ENCODE measurements at regions not wholly inside any gene's neighbourhood (a gene's known extent, or its start where the extent isn't known, plus 50 kb on each side); places are given as distances from the start of the nearest gene placed in this dataset.

GRCh38 chr15:62691008-62691407 is 351.5 kb upstream of the TPM1 start:
- no peak for TF ChIP-seq CTCF (conservative IDR thresholded peaks at IDR 0.05)
- Histone ChIP-seq H3K27me3 (ENCODE audit: control insufficient read depth, insufficient read depth, low read length, poor library complexity, severe bottlenecking) (no peaks in the 10 kb centered on the region), H3K27ac (ENCODE audit: low read depth, low read length) (no peak overlapping the region), H3K4me1 (ENCODE audit: control insufficient read depth, insufficient read depth, low read length) (no peaks in the 10 kb centered on the region), H3K36me3 (ENCODE audit: control insufficient read depth, insufficient read depth, low read length) (peaks cover 54% of the 10 kb centered on the region), H3K9me3 (ENCODE audit: control insufficient read depth, low read length) (peaks cover 5% of the 10 kb centered on the region), H3K4me3 (ENCODE audit: low read length) (no peak overlapping the region), H3K9ac (ENCODE audit: extremely low read depth, low read length, poor library complexity, severe bottlenecking) (no peak overlapping the region)
- Mint-ChIP-seq H3K4me1 (peaks cover 14% of the 10 kb centered on the region), H3K36me3 (ENCODE audit: low read depth) (peaks cover 58% of the 10 kb centered on the region), H3K4me3 (no peak overlapping the region), H3K27me3 (ENCODE audit: insufficient read depth) (no peaks in the 10 kb centered on the region), H3K27ac (no peak overlapping the region), H3K9me3 (peaks cover 21% of the 10 kb centered on the region)
- DNase-seq: no peak
- no CpG with 5 or more reads among the region's 2 CpGs for WGBS, 2 experiments (ENCODE audit: insufficient coverage in 1 of 2, insufficient read length in 1 of 2)

DNA sequence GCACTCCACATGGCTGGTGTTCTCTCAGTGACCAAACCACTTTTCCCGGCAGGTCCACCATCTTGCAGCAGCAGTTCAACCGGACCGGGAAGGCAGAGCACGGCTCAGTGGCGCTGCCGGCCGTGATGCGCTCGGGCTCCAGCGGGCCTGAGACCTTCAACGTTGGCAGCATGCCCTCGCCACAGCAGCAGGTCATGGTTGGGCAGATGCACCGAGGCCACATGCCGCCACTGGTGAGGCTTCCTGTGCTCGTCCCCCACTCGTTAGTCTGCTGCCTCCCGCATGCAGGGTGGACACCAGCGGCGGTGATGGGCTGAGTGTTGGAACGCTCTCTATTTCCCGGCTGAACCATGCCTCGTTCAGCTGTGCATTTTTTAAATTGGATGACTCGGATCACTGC is 344.9 kb upstream of the TPM1 start:
- H3K27me3 ChIP-seq (ENCODE audit: control insufficient read depth, insufficient read depth, low read length, poor library complexity, severe bottlenecking): no peaks in the 10 kb centered on the region
- Mint-ChIP-seq H3K4me1 (no peaks in the 10 kb centered on the region), H3K27me3 (ENCODE audit: insufficient read depth) (no peaks in the 10 kb centered on the region), H3K4me3 (no peak overlapping the region), H3K9me3 (no peaks in the 10 kb centered on the region), H3K36me3 (ENCODE audit: low read depth) (peaks cover 78% of the 10 kb centered on the region), H3K27ac (no peak overlapping the region)
- H3K4me3 ChIP-seq (ENCODE audit: low read length): no peak overlapping the region
- H3K4me1 ChIP-seq (ENCODE audit: control insufficient read depth, insufficient read depth, low read length): no peaks in the 10 kb centered on the region
- H3K9ac ChIP-seq (ENCODE audit: extremely low read depth, low read length, poor library complexity, severe bottlenecking): no peak overlapping the region
- WGBS, 2 experiments (ENCODE audit: insufficient coverage in 1 of 2, insufficient read length in 1 of 2): 96 to 99% methylated on average over 23 of the region's 23 CpGs
- DNase-seq: no peak
- peaks cover 85% of the 10 kb centered on the region for H3K36me3 ChIP-seq (ENCODE audit: control insufficient read depth, insufficient read depth, low read length)
- H3K27ac ChIP-seq (ENCODE audit: low read depth, low read length): no peak overlapping the region
- no peak for TF ChIP-seq CTCF (conservative IDR thresholded peaks at IDR 0.05)
- H3K9me3 ChIP-seq (ENCODE audit: control insufficient read depth, low read length): no peaks in the 10 kb centered on the region

- no peak for TF ChIP-seq CTCF (conservative IDR thresholded peaks at IDR 0.05)
- peaks cover 82% of the 10 kb centered on the region for H3K36me3 Mint-ChIP-seq (ENCODE audit: low read depth)
- no peaks in the 10 kb centered on the region for H3K9me3 Mint-ChIP-seq
- DNase-seq: no peak
- H3K4me1 ChIP-seq (ENCODE audit: control insufficient read depth, insufficient read depth, low read length): no peaks in the 10 kb centered on the region
- H3K9me3 ChIP-seq (ENCODE audit: control insufficient read depth, low read length): no peaks in the 10 kb centered on the region
- H3K27me3 ChIP-seq (ENCODE audit: control insufficient read depth, insufficient read depth, low read length, poor library complexity, severe bottlenecking): no peaks in the 10 kb centered on the region
- no peaks in the 10 kb centered on the region for H3K27me3 Mint-ChIP-seq (ENCODE audit: insufficient read depth)
- no peak overlapping the region for H3K4me3 ChIP-seq (ENCODE audit: low read length)
- H3K27ac ChIP-seq (ENCODE audit: low read depth, low read length): no peak overlapping the region
- no peaks in the 10 kb centered on the region for H3K4me1 Mint-ChIP-seq
- H3K4me3 Mint-ChIP-seq: no peak overlapping the region
- H3K27ac Mint-ChIP-seq: no peak overlapping the region
- H3K9ac ChIP-seq (ENCODE audit: extremely low read depth, low read length, poor library complexity, severe bottlenecking): no peak overlapping the region
- WGBS, 2 experiments (ENCODE audit: insufficient coverage in 1 of 2, insufficient read length in 1 of 2): 74 to 89% methylated on average over 6 to 8 of the region's 8 CpGs
- H3K36me3 ChIP-seq (ENCODE audit: control insufficient read depth, insufficient read depth, low read length): peaks cover 85% of the 10 kb centered on the region
Measured at GRCh38 chr15:62698646-62699045, 343.9 kb upstream of the TPM1 start.

Data from endodermal cell (in vitro differentiated cells).